Breast epithelium (tissue), 3 donors: ENCODE measurements at regions not wholly inside any gene's neighbourhood (a gene's known extent, or its start where the extent isn't known, plus 50 kb on each side); places are given as distances from the start of the nearest gene placed in this dataset.

ENCODE experiments used
- POLR2AphosphoS5 ChIP-seq, 3 donors: sonication (generic); formaldehyde crosslinking; IDR thresholded peaks; one replicate each; pipeline ENCODE4 v1.6.1; 2017; ENCODE audit warnings: antibody characterized with exemption in 3 of 3
- TF ChIP-seq, protein P1 (sequence below), 3 donors: fragments of 450-650 bp; IDR thresholded peaks; one replicate each; pipeline ENCODE4 v1.5.1; 2016 to 2017; ENCODE audit warnings: antibody characterized with exemption in 3 of 3, mild to moderate bottlenecking in 3 of 3, moderate library complexity in 3 of 3

DNA sequence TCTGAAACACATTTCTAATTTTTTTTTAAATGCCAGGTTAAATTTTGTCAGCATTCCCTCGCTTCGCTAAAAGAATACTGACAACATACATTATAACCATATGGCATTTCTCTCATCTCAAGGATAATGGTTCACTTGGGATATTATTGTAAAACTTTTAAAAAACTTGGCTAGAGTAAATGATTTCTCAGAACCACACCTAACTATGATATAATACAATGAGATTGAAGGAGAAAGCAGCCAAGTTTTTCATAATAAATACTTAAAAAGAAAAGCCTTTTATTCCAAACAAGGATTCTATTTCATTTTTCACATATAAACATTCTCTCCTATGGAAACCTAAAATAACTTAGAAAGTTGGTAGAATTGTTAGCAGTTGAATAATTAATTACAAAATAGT lies 413.9 kb downstream of the HGF start:
- TF ChIP-seq, protein P1, sequence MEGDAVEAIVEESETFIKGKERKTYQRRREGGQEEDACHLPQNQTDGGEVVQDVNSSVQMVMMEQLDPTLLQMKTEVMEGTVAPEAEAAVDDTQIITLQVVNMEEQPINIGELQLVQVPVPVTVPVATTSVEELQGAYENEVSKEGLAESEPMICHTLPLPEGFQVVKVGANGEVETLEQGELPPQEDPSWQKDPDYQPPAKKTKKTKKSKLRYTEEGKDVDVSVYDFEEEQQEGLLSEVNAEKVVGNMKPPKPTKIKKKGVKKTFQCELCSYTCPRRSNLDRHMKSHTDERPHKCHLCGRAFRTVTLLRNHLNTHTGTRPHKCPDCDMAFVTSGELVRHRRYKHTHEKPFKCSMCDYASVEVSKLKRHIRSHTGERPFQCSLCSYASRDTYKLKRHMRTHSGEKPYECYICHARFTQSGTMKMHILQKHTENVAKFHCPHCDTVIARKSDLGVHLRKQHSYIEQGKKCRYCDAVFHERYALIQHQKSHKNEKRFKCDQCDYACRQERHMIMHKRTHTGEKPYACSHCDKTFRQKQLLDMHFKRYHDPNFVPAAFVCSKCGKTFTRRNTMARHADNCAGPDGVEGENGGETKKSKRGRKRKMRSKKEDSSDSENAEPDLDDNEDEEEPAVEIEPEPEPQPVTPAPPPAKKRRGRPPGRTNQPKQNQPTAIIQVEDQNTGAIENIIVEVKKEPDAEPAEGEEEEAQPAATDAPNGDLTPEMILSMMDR (IDR thresholded peaks at IDR 0.05): no peak
- TF ChIP-seq POLR2AphosphoS5 (IDR thresholded peaks at IDR 0.05): no peak
